ENCODE measurements at regions not wholly inside any gene's neighbourhood (a gene's known extent, or its start where the extent isn't known, plus 50 kb on each side); places are given as distances from the start of the nearest gene placed in this dataset.

GRCh38 chr5:112525217-112525616 lies 106.1 kb upstream of the EPB41L4A start:
- Histone ChIP-seq H3K27me3 (ENCODE audit: insufficient read depth in 3 of 3, low read length in 2 of 3) (no peaks in the 10 kb centered on the region), H3K4me3 (no peak overlapping the region), H3K27ac (no peak overlapping the region), H3K4me1 (no peaks in the 10 kb centered on the region), H3K36me3 (ENCODE audit: insufficient read depth in 1 of 2, low read depth in 1 of 2) (no peaks in the 10 kb centered on the region), H3K9me3 (no peaks in the 10 kb centered on the region)
- DNase-seq, result no peak
- TF ChIP-seq CTCF (IDR thresholded peaks at IDR 0.05), result no peak
- intact Hi-C loops (cut with DNase I), result no loop called here
- WGBS, 3 donors, result 94 to 97% (median 96%) methylated on average over 6 of the region's 6 CpGs
- ATAC-seq, result no peak

GRCh38 chr5:112528928-112529327 lies 109.9 kb upstream of the EPB41L4A start:
- H3K27me3 ChIP-seq (ENCODE audit: insufficient read depth in 3 of 3, low read length in 2 of 3), result no peaks in the 10 kb centered on the region
- WGBS, 3 donors, result 84 to 90% (median 88%) methylated on average over 5 of the region's 5 CpGs
- H3K4me1 ChIP-seq, result no peaks in the 10 kb centered on the region
- DNase-seq, result no peak
- no peak for ATAC-seq
- no peak for TF ChIP-seq CTCF (IDR thresholded peaks at IDR 0.05)
- no peak overlapping the region for H3K4me3 ChIP-seq
- H3K36me3 ChIP-seq (ENCODE audit: insufficient read depth in 1 of 2, low read depth in 1 of 2), result no peaks in the 10 kb centered on the region
- H3K9me3 ChIP-seq, result no peaks in the 10 kb centered on the region
- H3K27ac ChIP-seq, result no peak overlapping the region
- intact Hi-C loops (cut with DNase I), result no loop called here

GRCh38 chr5:112529525-112529924 lies 110.4 kb upstream of the EPB41L4A start:
- Histone ChIP-seq H3K9me3 (no peaks in the 10 kb centered on the region), H3K27me3 (ENCODE audit: insufficient read depth in 3 of 3, low read length in 2 of 3) (no peaks in the 10 kb centered on the region), H3K27ac (no peak overlapping the region), H3K36me3 (ENCODE audit: insufficient read depth in 1 of 2, low read depth in 1 of 2) (no peaks in the 10 kb centered on the region), H3K4me1 (no peaks in the 10 kb centered on the region), H3K4me3 (no peak overlapping the region)
- intact Hi-C loops (cut with DNase I), result no loop called here
- no peak for DNase-seq
- no peak for TF ChIP-seq CTCF (IDR thresholded peaks at IDR 0.05)
- no peak for ATAC-seq
- 52 to 61% (median 54%) methylated on average over 5 of the region's 5 CpGs for WGBS, 3 donors

GRCh38 chr5:112532654-112533360 lies 113.7 kb upstream of the EPB41L4A start:
- TF ChIP-seq CTCF (IDR thresholded peaks at IDR 0.05), result no peak
- Histone ChIP-seq H3K9me3 (no peaks in the 10 kb centered on the region), H3K4me1 (no peaks in the 10 kb centered on the region), H3K27ac (no peak overlapping the region), H3K27me3 (ENCODE audit: insufficient read depth in 3 of 3, low read length in 2 of 3) (no peaks in the 10 kb centered on the region), H3K36me3 (ENCODE audit: insufficient read depth in 1 of 2, low read depth in 1 of 2) (no peaks in the 10 kb centered on the region), H3K4me3 (no peak overlapping the region)
- intact Hi-C loops (cut with DNase I), result no loop called here
- ATAC-seq, result no peak
- 71 to 75% (median 72%) methylated on average over 5 of the region's 5 CpGs for WGBS, 3 donors
- no peak for DNase-seq

GRCh38 chr5:112533362-112533761 lies 114.3 kb upstream of the EPB41L4A start:
- no peaks in the 10 kb centered on the region for H3K36me3 ChIP-seq (ENCODE audit: insufficient read depth in 1 of 2, low read depth in 1 of 2)
- WGBS, 3 donors, result 0 to 47% (median 39%) methylated on average over 1 of the region's 1 CpG
- ATAC-seq (no peak), DNase-seq (no peak)
- no peaks in the 10 kb centered on the region for H3K27me3 ChIP-seq (ENCODE audit: insufficient read depth in 3 of 3, low read length in 2 of 3)
- H3K27ac ChIP-seq, result no peak overlapping the region
- TF ChIP-seq CTCF (IDR thresholded peaks at IDR 0.05), result no peak
- intact Hi-C loops (cut with DNase I), result no loop called here
- H3K4me1 ChIP-seq, result no peaks in the 10 kb centered on the region
- H3K4me3 ChIP-seq, result no peak overlapping the region
- H3K9me3 ChIP-seq, result no peaks in the 10 kb centered on the region
